ENCODE measurements at regions not wholly inside any gene's neighbourhood (a gene's known extent, or its start where the extent isn't known, plus 50 kb on each side); places are given as distances from the start of the nearest gene placed in this dataset.

DNA sequence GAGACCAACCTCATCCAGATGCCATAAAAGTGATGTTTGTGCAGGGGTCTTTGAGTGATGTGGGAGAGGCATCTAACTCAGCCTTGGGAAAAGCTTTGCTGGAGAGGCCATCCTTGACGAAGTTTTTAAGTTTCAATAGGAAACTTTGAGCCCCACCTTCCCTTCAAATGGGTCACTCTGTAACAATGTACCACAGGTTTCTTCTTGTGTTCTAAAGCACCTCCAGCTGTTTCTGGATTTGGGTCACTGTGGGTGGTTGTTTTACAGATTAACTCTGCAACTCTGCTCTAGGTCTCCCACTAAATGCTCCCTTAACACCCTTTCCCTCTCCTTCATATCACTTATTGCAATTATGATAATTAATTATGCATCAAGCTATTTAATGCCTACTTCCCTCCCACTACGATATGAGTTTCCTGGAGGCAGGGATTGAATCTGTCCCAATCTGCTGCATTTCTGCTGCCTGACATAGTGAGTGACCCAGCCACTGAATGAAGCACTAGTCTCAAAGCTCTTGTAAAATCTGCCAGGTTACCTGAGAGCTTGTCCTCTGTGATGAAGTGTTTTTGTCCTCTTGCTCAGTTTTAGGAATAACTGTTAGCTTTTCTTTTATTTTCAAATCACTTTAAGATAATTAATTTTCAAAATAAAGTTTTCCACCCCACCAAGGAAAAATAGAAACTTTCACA lies 60.5 kb upstream of the PUM3 start:
- FAIRE-seq, result no peak
- no peak for DNase-seq (ENCODE audit: extremely low read depth in 1 of 4, low spot score in 3 of 4)
- Histone ChIP-seq H3K9me1 (ENCODE audit: control insufficient read depth, insufficient read depth, low read length) (no peaks in the 10 kb centered on the region), H4K20me1 (replicated peaks; ENCODE audit: control insufficient read depth, insufficient read depth, low read length) (no peaks in the 10 kb centered on the region), H3K27ac (ENCODE audit: extremely low read depth, low read depth, low read length) (no peak overlapping the region), H3K36me3 (ENCODE audit: control insufficient read depth, insufficient read depth, low read length) (no peaks in the 10 kb centered on the region), H3K9me3 (replicated peaks; ENCODE audit: control insufficient read depth, insufficient read depth, low read depth, low read length) (no peaks in the 10 kb centered on the region), H3K79me2 (ENCODE audit: control insufficient read depth, insufficient read depth, low read length) (no peaks in the 10 kb centered on the region), H2AFZ (ENCODE audit: low read depth, low read length) (no peak overlapping the region), H3K4me2 (ENCODE audit: insufficient read depth, low read length) (no peak overlapping the region), H3K9ac (ENCODE audit: insufficient read depth in 1 of 2, low read depth in 2 of 2, low read length in 2 of 2) (no peak overlapping the region), H3K4me1 (replicated peaks in 1 of 2; ENCODE audit: control insufficient read depth in 2 of 2, insufficient read depth in 2 of 2, low read length in 2 of 2) (no peaks in the 10 kb centered on the region), H3K4me3 (no peak overlapping the region), H3K27me3 (ENCODE audit: control insufficient read depth in 2 of 2, insufficient read depth in 2 of 2, low read length in 2 of 2) (no peaks in the 10 kb centered on the region)
- TF ChIP-seq CCNT2 (IDR thresholded peaks at IDR 0.05; ENCODE audit: borderline replicate concordance, extremely low read depth, insufficient read length, low read depth, low read length) (no peak), ZNF561 (CRISPR knock-in tag; conservative IDR thresholded peaks at IDR 0.05) (no peak), ZNF41 (CRISPR knock-in tag; conservative IDR thresholded peaks at IDR 0.05) (no peak), SMC3 (conservative IDR thresholded peaks at IDR 0.05; ENCODE audit: insufficient read depth, low read depth, low read length) (no peak), MYBL2 (IDR thresholded peaks at IDR 0.05; ENCODE audit: low read depth) (no peak), MYBL2 (CRISPR knock-in tag; IDR thresholded peaks at IDR 0.05; ENCODE audit: borderline replicate concordance) (no peak)
- TF ChIP-seq, protein P1, sequence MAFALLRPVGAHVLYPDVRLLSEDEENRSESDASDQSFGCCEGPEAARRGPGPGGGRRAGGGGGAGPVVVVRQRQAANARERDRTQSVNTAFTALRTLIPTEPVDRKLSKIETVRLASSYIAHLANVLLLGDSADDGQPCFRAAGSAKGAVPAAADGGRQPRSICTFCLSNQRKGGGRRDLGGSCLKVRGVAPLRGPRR (CRISPR knock-in tag; IDR thresholded peaks at IDR 0.05), result no peak
- TF ChIP-seq, protein P2, sequence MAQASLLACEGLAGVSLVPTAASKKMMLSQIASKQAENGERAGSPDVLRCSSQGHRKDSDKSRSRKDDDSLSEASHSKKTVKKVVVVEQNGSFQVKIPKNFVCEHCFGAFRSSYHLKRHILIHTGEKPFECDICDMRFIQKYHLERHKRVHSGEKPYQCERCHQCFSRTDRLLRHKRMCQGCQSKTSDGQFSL (CRISPR knock-in tag; IDR thresholded peaks at IDR 0.05), result no peak
- TF ChIP-seq, protein P2 (tag; IDR thresholded peaks at IDR 0.05), result no peak
- TF ChIP-seq, protein P3, sequence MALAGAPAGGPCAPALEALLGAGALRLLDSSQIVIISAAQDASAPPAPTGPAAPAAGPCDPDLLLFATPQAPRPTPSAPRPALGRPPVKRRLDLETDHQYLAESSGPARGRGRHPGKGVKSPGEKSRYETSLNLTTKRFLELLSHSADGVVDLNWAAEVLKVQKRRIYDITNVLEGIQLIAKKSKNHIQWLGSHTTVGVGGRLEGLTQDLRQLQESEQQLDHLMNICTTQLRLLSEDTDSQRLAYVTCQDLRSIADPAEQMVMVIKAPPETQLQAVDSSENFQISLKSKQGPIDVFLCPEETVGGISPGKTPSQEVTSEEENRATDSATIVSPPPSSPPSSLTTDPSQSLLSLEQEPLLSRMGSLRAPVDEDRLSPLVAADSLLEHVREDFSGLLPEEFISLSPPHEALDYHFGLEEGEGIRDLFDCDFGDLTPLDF (CRISPR knock-in tag; IDR thresholded peaks at IDR 0.05), result no peak
- TF ChIP-seq, protein P4, sequence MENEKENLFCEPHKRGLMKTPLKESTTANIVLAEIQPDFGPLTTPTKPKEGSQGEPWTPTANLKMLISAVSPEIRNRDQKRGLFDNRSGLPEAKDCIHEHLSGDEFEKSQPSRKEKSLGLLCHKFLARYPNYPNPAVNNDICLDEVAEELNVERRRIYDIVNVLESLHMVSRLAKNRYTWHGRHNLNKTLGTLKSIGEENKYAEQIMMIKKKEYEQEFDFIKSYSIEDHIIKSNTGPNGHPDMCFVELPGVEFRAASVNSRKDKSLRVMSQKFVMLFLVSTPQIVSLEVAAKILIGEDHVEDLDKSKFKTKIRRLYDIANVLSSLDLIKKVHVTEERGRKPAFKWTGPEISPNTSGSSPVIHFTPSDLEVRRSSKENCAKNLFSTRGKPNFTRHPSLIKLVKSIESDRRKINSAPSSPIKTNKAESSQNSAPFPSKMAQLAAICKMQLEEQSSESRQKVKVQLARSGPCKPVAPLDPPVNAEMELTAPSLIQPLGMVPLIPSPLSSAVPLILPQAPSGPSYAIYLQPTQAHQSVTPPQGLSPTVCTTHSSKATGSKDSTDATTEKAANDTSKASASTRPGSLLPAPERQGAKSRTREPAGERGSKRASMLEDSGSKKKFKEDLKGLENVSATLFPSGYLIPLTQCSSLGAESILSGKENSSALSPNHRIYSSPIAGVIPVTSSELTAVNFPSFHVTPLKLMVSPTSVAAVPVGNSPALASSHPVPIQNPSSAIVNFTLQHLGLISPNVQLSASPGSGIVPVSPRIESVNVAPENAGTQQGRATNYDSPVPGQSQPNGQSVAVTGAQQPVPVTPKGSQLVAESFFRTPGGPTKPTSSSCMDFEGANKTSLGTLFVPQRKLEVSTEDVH (IDR thresholded peaks at IDR 0.05; ENCODE audit: low read depth, partially characterized antibody), result no peak
- CTCF ChIA-PET (ENCODE audit: low intra/inter-chr PET ratio), result no interaction called here
- no peak for ATAC-seq
- 0% methylated on average over 2 of the region's 2 CpGs for WGBS (ENCODE audit: insufficient coverage, low coverage, missing lambda C conversion rate)
- in situ Hi-C loops (cut with MboI), result no loop called here
- POLR2A ChIA-PET, result no interaction called here
- BruUV-seq (replicated peaks), result no TSS peak
- intact Hi-C loops (cut with micrococcal nuclease), result no loop called here

Measured in K562 (cell line).